ENCODE measurements at regions not wholly inside any gene's neighbourhood (a gene's known extent, or its start where the extent isn't known, plus 50 kb on each side); places are given as distances from the start of the nearest gene placed in this dataset.

DNA sequence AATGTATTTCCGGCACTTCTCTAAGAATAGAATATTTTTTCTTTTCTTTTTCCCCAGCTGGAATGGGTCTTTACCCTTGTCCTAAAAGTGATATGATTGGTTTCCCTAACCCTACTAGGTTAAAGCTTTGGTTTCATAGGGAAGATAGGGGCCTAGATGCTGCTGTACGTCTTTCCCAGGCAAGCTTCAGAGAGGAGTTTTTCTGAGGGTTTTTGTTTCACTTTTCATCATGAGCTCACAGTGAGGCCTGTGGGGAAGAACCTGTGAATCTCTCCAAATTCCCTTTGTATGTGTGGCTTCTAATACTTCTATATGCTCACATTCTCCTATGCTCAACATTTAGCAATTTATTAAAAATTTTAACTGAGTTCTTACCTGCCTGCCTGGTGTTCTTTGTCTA lies 320.0 kb upstream of the PCDH18 start:
- no peak for TF ChIP-seq CTCF (IDR thresholded peaks at IDR 0.05)
- TF ChIP-seq POLR2AphosphoS5 (IDR thresholded peaks at IDR 0.05) = no peak
- no peak for TF ChIP-seq POLR2A (IDR thresholded peaks at IDR 0.05)
- TF ChIP-seq EP300 (IDR thresholded peaks at IDR 0.05) = no peak

All from stomach (tissue), 4 donors.